HL-60 (cell line): ENCODE measurements at regions not wholly inside any gene's neighbourhood (a gene's known extent, or its start where the extent isn't known, plus 50 kb on each side); places are given as distances from the start of the nearest gene placed in this dataset.

ENCODE experiments used
- CTCF ChIP-seq: IDR thresholded peaks from one replicate; pipeline ENCODE4 v1.5.1; 2011; ENCODE audit warnings: low read length, control low read depth, inconsistent platforms; ENCODE audit not compliant: insufficient read depth
- POLR2AphosphoS5 ChIP-seq: IDR thresholded peaks from 2 replicates; pipeline ENCODE4 v1.6.1; 2012; ENCODE audit warnings: low read depth
- REST ChIP-seq: IDR thresholded peaks from 2 replicates; pipeline ENCODE4 v1.6.1; 2012; ENCODE audit warnings: low read depth; ENCODE audit not compliant: insufficient replicate concordance
- SPI1 ChIP-seq: IDR thresholded peaks from 2 replicates; pipeline ENCODE4 v1.6.1; 2012; ENCODE audit warnings: low read depth, mild to moderate bottlenecking, borderline replicate concordance

- TF ChIP-seq CTCF (no peak), POLR2AphosphoS5 (no peak), REST (no peak), SPI1 (no peak)
Observed at GRCh38 chr10:65660006-65660405, 1265.8 kb upstream of the LRRTM3 start.
